ENCODE measurements at regions not wholly inside any gene's neighbourhood (a gene's known extent, or its start where the extent isn't known, plus 50 kb on each side); places are given as distances from the start of the nearest gene placed in this dataset.

DNA sequence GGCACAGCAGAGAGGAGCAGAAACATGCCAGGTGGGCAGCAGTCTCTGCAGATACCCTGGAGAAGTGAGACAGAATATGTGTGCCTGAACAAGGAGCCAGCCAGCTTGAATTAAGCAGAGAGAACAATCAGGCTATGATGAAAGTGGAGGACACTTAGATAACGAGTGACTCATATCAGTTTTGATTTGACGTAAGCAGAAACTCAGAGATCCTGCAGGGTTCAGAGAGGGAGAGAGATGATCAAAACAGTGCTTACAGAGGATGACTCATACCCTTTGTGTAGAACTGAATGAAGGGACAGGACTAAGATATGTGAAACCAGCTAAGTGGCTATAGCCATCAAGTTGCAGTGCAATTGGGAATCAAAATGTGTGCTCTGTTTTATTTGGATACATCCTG lies 300.7 kb downstream of the TENT5A start:
- TF ChIP-seq CTCF (IDR thresholded peaks at IDR 0.05) = no peak
- TF ChIP-seq POLR2A (IDR thresholded peaks at IDR 0.05) = no peak
- DNase-seq (ENCODE audit: low spot score in 2 of 2) = no peak
- no peak overlapping the region for H3K4me3 ChIP-seq (ENCODE audit: low read depth, poor library complexity, severe bottlenecking)
- WGBS, 2 donors = 34 to 44% methylated on average over 2 of the region's 2 CpGs
- intact Hi-C loops (cut with DNase I; ENCODE audit: low total_unique reads) = no loop called here

DNA sequence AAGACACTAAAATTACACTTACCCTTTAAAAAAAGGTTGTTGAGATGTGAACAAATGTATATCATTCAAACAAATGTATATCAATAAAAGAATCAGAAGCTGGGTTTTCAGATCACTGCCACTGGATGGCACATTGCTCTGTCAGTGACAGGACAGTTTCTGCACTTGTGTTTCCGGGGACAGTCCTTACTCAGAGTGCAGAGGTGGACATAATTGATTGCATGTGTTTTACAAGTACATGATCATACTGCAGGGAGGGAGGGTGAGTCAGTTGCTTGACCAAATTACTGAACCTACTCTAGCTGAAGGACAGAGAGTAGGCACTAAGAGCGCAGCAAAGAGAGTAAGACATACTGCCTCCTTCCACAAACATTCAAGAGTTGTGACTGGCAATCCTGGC lies 302.3 kb downstream of the TENT5A start:
- WGBS, 2 donors = 41 to 51% methylated on average over 2 of the region's 2 CpGs
- intact Hi-C loops (cut with DNase I; ENCODE audit: low total_unique reads) = no loop called here
- no peak for TF ChIP-seq POLR2A (IDR thresholded peaks at IDR 0.05)
- TF ChIP-seq CTCF (IDR thresholded peaks at IDR 0.05) = no peak
- DNase-seq (ENCODE audit: low spot score in 2 of 2) = no peak
- H3K4me3 ChIP-seq (ENCODE audit: low read depth, poor library complexity, severe bottlenecking) = no peak overlapping the region

DNA sequence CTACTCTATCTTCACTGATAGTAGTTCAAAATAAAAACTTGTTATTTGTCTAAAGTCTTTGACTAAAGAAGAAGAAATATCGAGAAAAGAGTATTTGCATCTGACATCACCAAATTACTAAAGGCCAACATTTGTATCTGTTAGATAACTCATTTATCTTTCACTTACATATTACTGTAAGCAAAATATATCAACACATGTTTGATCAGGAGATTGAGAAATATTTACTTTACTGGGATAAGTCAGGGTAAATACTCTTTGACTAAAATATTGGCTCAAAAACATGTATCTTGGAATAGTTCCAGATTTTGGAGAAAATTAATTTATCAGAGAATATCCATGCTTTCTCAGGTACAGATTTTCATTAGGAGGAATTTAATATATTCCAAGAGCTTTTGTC lies 306.0 kb downstream of the TENT5A start:
- intact Hi-C loops (cut with DNase I; ENCODE audit: low total_unique reads) = no loop called here
- WGBS, 2 donors = 63 to 70% methylated on average over 1 of the region's 1 CpG
- H3K4me3 ChIP-seq (ENCODE audit: low read depth, poor library complexity, severe bottlenecking) = no peak overlapping the region
- DNase-seq (ENCODE audit: low spot score in 2 of 2) = no peak
- TF ChIP-seq POLR2A (IDR thresholded peaks at IDR 0.05) (no peak), CTCF (IDR thresholded peaks at IDR 0.05) (no peak)

- DNase-seq (ENCODE audit: low spot score in 2 of 2) = no peak
- no peak overlapping the region for H3K4me3 ChIP-seq (ENCODE audit: low read depth, poor library complexity, severe bottlenecking)
- intact Hi-C loops (cut with DNase I; ENCODE audit: low total_unique reads) = no loop called here
- 81 to 82% methylated on average over 2 of the region's 2 CpGs for WGBS, 2 donors
- TF ChIP-seq CTCF (IDR thresholded peaks at IDR 0.05) (no peak), POLR2A (IDR thresholded peaks at IDR 0.05) (no peak)
These were observed 313.1 kb downstream of the TENT5A start for GRCh38 chr6:81439417-81439816.

GRCh38 chr6:81436990-81437389 lies 315.5 kb downstream of the TENT5A start:
- TF ChIP-seq CTCF (IDR thresholded peaks at IDR 0.05) = no peak
- no peak for TF ChIP-seq POLR2A (IDR thresholded peaks at IDR 0.05)
- no peak for DNase-seq (ENCODE audit: low spot score in 2 of 2)
- intact Hi-C loops (cut with DNase I; ENCODE audit: low total_unique reads) = no loop called here
- H3K4me3 ChIP-seq (ENCODE audit: low read depth, poor library complexity, severe bottlenecking) = no peak overlapping the region
- 79 to 88% methylated on average over 1 of the region's 1 CpG for WGBS, 2 donors

- 49 to 61% methylated on average over 4 of the region's 4 CpGs for WGBS, 2 donors
- TF ChIP-seq POLR2A (IDR thresholded peaks at IDR 0.05) (no peak), CTCF (IDR thresholded peaks at IDR 0.05) (no peak)
- H3K4me3 ChIP-seq (ENCODE audit: low read depth, poor library complexity, severe bottlenecking) = no peak overlapping the region
- intact Hi-C loops (cut with DNase I; ENCODE audit: low total_unique reads) = no loop called here
- DNase-seq (ENCODE audit: low spot score in 2 of 2) = peak in 1 of 2 donors; percentile 19
These were observed 339.2 kb downstream of the TENT5A start for GRCh38 chr6:81413306-81413705.

All from lower leg skin (tissue), 4 donors.